ENCODE measurements at regions not wholly inside any gene's neighbourhood (a gene's known extent, or its start where the extent isn't known, plus 50 kb on each side); places are given as distances from the start of the nearest gene placed in this dataset.

DNA sequence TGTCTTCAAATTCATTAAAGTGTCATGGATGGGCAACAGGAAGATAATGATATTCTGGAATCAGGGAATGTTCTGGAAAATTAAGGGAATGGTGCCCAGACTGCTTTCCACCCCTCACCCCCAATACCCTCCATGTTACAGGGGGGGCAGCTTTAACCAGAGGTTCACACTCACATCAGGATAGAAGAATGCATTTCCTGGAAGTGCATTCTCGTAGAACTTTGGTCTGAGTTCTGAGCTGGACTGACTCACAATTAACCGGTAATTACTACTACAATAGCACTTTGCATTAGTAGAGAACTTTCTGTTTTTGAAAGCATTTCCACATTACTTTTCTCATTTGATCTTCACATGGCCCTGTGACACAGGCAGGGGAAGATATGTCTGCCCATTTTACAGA is 52.5 kb upstream of the SHISA3 start:
- H3K4me1 ChIP-seq (ENCODE audit: control insufficient read depth, insufficient read depth, low read length): no peaks in the 10 kb centered on the region
- H3K36me3 Mint-ChIP-seq: no peaks in the 10 kb centered on the region
- no peaks in the 10 kb centered on the region for H3K36me3 ChIP-seq (ENCODE audit: control insufficient read depth, insufficient read depth, low read length)
- H3K4me3 Mint-ChIP-seq: no peak overlapping the region
- TF ChIP-seq, protein P1, sequence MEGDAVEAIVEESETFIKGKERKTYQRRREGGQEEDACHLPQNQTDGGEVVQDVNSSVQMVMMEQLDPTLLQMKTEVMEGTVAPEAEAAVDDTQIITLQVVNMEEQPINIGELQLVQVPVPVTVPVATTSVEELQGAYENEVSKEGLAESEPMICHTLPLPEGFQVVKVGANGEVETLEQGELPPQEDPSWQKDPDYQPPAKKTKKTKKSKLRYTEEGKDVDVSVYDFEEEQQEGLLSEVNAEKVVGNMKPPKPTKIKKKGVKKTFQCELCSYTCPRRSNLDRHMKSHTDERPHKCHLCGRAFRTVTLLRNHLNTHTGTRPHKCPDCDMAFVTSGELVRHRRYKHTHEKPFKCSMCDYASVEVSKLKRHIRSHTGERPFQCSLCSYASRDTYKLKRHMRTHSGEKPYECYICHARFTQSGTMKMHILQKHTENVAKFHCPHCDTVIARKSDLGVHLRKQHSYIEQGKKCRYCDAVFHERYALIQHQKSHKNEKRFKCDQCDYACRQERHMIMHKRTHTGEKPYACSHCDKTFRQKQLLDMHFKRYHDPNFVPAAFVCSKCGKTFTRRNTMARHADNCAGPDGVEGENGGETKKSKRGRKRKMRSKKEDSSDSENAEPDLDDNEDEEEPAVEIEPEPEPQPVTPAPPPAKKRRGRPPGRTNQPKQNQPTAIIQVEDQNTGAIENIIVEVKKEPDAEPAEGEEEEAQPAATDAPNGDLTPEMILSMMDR (IDR thresholded peaks at IDR 0.05): no peak
- no peaks in the 10 kb centered on the region for H3K27me3 ChIP-seq (ENCODE audit: control insufficient read depth, insufficient read depth, low read length)
- no peak for ATAC-seq
- no peak overlapping the region for H3K27ac ChIP-seq (ENCODE audit: low read length)
- no peaks in the 10 kb centered on the region for H3K9me3 Mint-ChIP-seq
- H3K4me3 ChIP-seq (ENCODE audit: low read length): no peak overlapping the region
- no peak for DNase-seq
- WGBS (ENCODE audit: insufficient coverage): 70% methylated on average over 2 of the region's 2 CpGs
- intact Hi-C loops (cut with micrococcal nuclease): no loop called here
- H3K4me1 Mint-ChIP-seq: no peaks in the 10 kb centered on the region
- H3K9me3 ChIP-seq (ENCODE audit: control insufficient read depth, insufficient read depth, low read length): no peaks in the 10 kb centered on the region
- H3K27me3 Mint-ChIP-seq (ENCODE audit: low read depth in 2 of 2): peaks cover 3 to 29% of the 10 kb centered on the region in 2 donors
- no peak overlapping the region for H3K27ac Mint-ChIP-seq

DNA sequence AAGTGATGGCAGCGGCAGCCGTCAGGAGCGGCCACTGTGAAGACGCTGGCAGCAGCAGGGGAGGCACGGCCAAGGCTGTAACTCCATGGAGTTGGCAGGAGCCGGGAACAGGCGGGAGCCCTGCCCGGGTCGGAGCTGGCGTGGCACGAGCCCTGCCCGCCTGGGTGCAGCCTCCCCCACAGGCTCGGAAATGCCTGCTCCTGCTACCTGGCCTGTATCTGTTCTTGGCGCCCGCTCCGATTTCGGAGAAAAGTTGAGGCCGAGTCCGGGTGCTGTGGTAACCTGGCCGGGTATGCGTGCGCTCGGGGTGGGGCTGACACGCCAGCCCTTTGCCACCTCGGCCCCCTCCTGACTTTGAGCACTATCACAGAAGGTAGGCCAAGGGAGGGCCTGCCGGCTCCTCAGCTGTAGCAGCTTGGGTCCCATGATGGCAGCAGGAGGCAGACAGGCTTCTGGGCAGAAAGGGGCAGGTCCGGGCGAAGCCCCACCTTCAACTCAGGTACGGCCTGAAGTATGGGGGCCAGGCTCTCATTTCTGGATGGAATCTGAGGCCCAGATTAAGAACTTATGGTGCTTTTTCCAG is 51.2 kb upstream of the SHISA3 start:
- Mint-ChIP-seq H3K27me3 (ENCODE audit: low read depth in 2 of 2) (peaks cover 0 to 23% of the 10 kb centered on the region in 2 donors), H3K4me3 (no peak overlapping the region), H3K27ac (no peak overlapping the region), H3K9me3 (no peaks in the 10 kb centered on the region), H3K4me1 (no peaks in the 10 kb centered on the region), H3K36me3 (no peaks in the 10 kb centered on the region)
- H3K9me3 ChIP-seq (ENCODE audit: control insufficient read depth, insufficient read depth, low read length): no peaks in the 10 kb centered on the region
- no peaks in the 10 kb centered on the region for H3K27me3 ChIP-seq (ENCODE audit: control insufficient read depth, insufficient read depth, low read length)
- no peak overlapping the region for H3K27ac ChIP-seq (ENCODE audit: low read length)
- 93% methylated on average over 29 of the region's 29 CpGs for WGBS (ENCODE audit: insufficient coverage)
- ATAC-seq (no peak), DNase-seq (no peak)
- TF ChIP-seq, protein P1 (IDR thresholded peaks at IDR 0.05): no peak
- intact Hi-C loops (cut with micrococcal nuclease): no loop called here
- H3K4me3 ChIP-seq (ENCODE audit: low read length): no peak overlapping the region
- no peaks in the 10 kb centered on the region for H3K4me1 ChIP-seq (ENCODE audit: control insufficient read depth, insufficient read depth, low read length)
- no peaks in the 10 kb centered on the region for H3K36me3 ChIP-seq (ENCODE audit: control insufficient read depth, insufficient read depth, low read length)

DNA sequence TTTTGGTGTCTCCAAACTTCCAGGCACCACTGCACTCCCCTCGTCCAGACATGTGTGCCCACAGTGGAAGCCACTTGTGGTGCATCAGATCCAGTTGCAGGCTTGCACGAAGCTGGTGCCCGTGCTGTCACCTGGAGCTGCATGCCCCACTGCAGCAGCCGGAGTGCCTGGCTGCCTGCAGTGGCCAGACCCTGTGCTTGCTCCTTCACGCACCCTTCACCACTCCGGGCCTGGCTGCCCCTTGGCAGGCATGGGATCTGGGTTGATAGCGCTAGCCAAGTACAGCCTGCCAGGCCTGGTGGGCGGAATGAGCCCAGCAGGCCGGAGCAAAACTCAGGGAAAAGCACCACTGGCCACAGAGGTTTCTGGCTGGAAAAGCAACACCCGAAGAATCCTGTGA is 50.2 kb upstream of the SHISA3 start:
- H3K27ac ChIP-seq (ENCODE audit: low read length): no peak overlapping the region
- TF ChIP-seq, protein P1 (IDR thresholded peaks at IDR 0.05): no peak
- H3K4me3 ChIP-seq (ENCODE audit: low read length): no peak overlapping the region
- no peaks in the 10 kb centered on the region for H3K27me3 ChIP-seq (ENCODE audit: control insufficient read depth, insufficient read depth, low read length)
- H3K9me3 ChIP-seq (ENCODE audit: control insufficient read depth, insufficient read depth, low read length): no peaks in the 10 kb centered on the region
- DNase-seq (no peak), ATAC-seq (no peak)
- Mint-ChIP-seq H3K9me3 (no peaks in the 10 kb centered on the region), H3K36me3 (no peaks in the 10 kb centered on the region), H3K27me3 (ENCODE audit: low read depth in 2 of 2) (peaks cover 0 to 16% of the 10 kb centered on the region in 2 donors), H3K4me1 (no peaks in the 10 kb centered on the region), H3K4me3 (no peak overlapping the region), H3K27ac (no peak overlapping the region)
- intact Hi-C loops (cut with micrococcal nuclease): no loop called here
- no peaks in the 10 kb centered on the region for H3K4me1 ChIP-seq (ENCODE audit: control insufficient read depth, insufficient read depth, low read length)
- no peaks in the 10 kb centered on the region for H3K36me3 ChIP-seq (ENCODE audit: control insufficient read depth, insufficient read depth, low read length)
- WGBS (ENCODE audit: insufficient coverage): 93% methylated on average over 10 of the region's 10 CpGs

Data from natural killer cell (primary cell).